Body of pancreas (tissue), 4 donors: ENCODE measurements at regions not wholly inside any gene's neighbourhood (a gene's known extent, or its start where the extent isn't known, plus 50 kb on each side); places are given as distances from the start of the nearest gene placed in this dataset.

Source experiments
- CTCF ChIP-seq, 7 experiments: fragments of 450-650 bp in 4 of 7; fragments of 200-600 bp in 3 of 7; sonication (generic) in 3 of 7; IDR thresholded peaks; one replicate each; pipeline ENCODE4 v1.5.1; 2016 to 2019; ENCODE audit warnings: antibody characterized with exemption in 7 of 7
- POLR2A ChIP-seq, 3 donors: fragments of 450-650 bp; IDR thresholded peaks; one replicate each; pipeline ENCODE4 v1.6.1; 2016; ENCODE audit warnings: antibody characterized with exemption in 3 of 3, mild to moderate bottlenecking in 2 of 3

- TF ChIP-seq CTCF (IDR thresholded peaks at IDR 0.05) (no peak), POLR2A (IDR thresholded peaks at IDR 0.05) (no peak)
These were observed 79.1 kb upstream of the AKIP1 start for GRCh38 chr11:8831861-8832260.
